Suppressor macrophage treated with lipopolysaccharide for 4 hours (primary cell): ENCODE measurements at regions not wholly inside any gene's neighbourhood (a gene's known extent, or its start where the extent isn't known, plus 50 kb on each side); places are given as distances from the start of the nearest gene placed in this dataset.
"Not testable (repeated sequence)": the region's sequence is repeated elsewhere in the genome, so short reads cannot be mapped to it uniquely, and the experiment has no call there.

Experiments used
- DNase-seq: peaks from one replicate; pipeline ENCODE4 v3.0.0-alpha.2; 2020

DNA sequence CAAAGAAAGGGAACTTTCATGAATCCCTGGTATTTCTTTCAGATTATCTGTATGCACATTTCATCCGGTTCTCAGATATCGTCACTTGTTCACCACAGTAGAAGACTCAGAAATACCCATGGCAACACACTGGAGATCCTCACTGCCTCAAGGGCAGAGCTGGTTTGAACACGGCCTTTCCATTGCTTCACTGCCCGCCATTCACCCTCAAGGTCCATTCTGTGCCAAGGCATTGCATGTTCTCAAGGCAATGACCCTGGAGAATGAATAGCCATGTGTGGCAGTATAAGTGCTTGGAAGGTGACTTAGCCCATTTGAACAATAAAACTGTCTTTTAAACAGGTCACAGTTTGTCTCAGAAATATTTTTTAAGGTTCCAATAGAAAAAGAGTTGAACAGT lies 606.5 kb downstream of the IPMK start:
- no peak for DNase-seq

DNA sequence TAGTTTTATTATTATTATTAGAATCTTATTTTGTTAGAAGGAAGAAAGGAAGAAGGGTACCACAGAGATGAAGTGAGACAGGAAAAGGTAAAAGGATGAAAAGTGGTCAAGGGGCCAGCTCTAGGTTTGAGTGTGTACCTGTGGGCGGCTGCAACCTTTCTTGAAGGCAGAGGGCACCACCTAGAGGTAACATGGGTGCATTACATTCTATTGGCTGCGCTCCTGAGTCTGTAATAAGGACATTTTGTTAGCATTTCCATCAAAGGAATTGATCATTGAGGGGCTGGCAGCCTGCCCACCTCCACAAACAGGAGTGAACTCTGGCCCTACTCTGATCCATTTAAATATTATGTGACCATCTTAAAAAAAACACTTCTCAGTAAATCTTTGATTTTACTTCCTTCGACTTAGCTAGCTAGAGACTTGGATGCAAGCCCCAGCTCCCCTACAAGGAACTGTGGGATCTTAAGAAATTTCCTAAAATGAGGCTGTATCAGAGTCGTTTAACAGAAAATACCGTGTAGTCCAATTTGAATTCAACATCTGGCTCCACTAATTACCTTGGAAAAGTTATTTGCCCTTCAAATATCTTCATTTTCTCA lies 610.4 kb downstream of the IPMK start:
- peak; percentile 66 for DNase-seq

DNA sequence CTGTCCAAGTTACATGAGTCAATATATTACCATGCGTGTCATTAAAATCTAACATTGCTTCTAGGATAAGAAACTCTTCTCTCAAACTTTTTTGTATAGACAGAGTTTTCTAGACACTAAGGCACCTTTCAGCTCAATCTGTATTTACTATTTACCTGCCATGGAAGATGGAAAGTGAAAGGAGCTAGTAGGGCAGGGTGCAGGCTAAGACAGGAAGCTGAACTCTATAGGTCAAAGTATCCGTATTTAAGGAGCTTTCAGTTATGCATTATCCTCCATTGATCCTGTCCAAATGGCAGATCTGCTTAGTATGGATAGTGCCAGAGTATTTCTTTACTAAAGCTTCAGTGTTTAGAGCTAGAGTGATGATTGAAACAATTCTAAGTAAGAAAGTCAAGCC lies 612.8 kb downstream of the IPMK start:
- no peak for DNase-seq

DNA sequence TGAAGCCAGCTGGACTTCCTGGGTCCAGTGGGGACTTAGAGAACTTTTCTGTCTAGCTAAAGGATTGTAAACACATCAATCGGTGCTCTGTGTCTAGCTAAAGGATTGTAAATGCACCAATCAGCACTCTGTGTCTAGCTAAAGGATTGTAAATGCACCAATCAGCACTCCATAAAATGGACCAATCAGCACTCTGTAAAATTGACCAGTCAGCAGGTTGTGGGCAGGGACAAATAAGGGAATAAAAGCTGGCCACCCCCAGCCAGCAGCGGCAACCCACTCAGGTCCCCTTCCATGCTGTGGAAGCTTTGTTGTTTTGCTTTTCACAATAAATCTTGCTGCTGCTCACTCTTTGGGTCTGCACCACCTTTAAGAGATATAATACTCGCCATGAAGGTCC lies 622.6 kb downstream of the IPMK start:
- not testable (repeated sequence) for DNase-seq

DNA sequence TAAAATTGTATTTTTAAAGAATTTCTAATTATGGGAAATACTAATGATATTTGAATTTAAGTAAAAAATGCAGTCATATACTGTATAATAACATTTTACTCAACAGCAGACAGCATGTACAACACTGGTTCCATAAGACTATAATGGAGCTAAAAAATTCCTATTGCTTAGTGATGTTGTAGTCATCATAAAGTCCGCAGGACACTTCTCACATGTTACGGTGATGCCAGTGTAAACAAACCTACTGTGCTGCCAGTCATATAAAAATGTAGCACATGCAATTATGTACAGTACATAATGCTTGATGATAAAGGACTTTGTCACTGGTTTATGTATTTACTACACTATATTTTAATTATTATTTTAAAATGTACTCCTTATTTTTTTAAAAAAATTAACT lies 629.3 kb downstream of the IPMK start:
- no peak for DNase-seq

DNA sequence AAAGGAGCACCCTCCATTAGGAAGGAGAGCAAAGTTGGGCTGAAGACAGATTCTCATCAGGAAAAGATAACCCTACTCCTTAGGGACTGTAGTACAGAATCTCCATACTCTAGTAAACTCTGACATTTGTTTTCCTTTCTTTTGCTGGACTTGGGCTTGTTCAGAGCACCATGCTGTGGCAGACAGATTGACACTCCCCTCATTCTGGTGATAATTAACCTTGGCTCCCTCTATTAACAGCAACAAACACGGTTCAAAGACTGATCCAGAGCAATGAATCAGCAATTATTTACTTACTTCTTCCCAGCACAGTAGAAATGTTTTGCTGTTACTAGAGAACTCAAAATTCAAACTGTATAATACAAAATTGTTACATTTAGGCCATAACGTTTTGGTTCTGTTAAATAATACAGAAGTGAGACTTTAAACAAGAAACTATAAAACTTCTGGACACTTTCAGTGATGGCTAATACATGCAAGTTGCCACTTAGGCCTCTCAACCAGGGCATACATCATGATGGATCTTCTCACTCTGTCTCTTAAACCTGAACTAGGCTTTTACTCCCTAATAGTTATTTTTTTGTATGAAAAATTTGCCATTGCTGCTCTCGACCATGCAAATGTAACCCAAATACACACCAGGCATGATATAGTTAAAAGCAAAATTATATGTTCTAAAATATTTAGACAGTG lies 639.0 kb downstream of the IPMK start:
- DNase-seq: no peak

DNA sequence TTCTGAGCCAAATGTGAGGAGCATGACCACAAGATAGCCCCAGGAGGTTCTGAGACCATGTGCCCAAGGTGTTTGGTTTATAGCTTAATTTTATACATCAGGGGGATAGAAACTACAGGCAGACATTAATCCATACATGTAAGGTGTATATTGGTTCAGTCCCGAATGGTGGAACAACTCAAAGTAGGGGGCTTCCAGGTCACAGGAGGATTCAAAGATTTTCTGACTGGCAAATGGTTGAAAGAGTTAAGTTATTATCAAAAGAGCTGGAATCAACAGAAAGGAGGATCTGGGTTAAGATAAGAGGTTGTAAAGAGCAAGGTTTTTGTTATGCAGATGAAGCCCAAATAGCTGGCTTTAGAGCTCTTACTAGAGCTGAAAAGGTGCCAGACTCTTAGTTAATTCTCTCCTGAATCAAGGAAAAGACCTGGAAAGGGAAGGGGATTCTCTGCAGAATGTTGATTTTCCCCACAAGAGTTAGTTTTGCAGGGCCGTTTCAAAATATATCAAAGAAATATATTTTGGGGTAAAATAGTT lies 640.0 kb downstream of the IPMK start:
- DNase-seq: no peak

DNA sequence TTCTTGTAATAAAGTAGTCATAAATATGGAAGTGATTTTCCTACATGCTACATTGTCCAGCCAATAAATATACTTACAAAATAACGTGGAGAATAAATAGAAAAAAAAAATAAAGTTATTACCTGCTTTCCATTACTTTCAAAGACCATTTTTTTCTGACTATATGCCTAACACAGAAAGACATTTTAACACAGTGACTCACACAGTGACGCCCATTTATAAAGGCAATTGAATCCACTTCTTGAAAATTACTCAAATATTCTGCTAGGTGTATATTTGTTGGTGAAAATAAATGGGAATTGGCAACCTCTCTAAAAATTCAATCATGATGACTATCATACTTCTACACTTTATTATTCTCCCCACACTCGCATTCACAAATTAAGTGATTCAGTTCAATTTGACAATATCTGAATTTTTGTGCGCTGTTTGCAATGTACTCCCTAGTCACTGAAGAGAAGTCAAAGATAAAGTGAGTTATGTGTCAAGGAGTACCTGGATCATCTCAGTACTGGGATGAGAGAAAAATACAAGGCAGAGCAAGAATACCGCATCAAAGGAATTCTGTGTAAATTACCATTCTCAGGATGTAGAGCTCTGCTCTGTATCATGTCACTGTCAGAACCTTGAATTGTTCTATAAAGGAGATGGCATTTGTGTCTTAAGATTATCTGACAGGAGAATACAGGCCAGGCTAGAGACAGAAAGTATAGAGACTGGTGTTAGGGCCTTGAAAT lies 642.7 kb downstream of the IPMK start:
- no peak for DNase-seq

DNA sequence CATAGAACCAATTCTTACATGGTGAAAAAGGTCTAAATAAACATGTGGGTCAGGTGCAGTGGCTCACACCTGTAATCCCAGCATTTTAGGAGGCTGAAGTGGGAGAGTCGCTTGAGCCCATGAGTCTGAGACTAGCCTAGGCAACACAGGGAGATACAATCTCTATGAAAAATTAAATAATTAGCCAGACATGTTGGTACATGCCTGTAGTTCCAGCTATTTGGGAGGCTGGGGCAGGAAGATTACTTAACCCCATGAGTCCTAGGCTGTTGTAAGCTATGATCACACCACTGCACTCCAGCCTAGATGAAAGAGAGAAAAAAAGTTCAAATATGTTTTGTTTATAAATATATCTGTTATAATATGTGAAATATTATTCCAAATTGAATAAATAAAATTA lies 643.6 kb downstream of the IPMK start:
- DNase-seq: no peak

DNA sequence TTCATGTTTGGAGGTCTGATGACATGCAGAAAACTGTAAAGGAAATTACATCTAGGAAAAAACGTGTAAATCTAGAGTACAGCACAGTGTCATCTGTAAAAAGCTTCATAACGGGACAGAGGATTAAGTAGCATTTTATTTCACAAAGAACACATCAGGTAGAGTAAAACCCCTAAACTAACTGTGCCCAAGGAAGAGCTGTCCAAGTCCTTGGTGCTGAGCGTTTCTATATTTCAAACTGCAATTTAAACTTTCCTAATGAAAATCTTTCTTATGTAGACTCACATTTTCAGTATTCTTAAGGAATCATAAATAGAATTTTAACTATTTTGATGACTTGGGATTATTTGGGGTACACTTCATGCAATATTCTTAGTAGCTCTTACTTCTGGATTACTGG lies 646.2 kb downstream of the IPMK start:
- DNase-seq: no peak

DNA sequence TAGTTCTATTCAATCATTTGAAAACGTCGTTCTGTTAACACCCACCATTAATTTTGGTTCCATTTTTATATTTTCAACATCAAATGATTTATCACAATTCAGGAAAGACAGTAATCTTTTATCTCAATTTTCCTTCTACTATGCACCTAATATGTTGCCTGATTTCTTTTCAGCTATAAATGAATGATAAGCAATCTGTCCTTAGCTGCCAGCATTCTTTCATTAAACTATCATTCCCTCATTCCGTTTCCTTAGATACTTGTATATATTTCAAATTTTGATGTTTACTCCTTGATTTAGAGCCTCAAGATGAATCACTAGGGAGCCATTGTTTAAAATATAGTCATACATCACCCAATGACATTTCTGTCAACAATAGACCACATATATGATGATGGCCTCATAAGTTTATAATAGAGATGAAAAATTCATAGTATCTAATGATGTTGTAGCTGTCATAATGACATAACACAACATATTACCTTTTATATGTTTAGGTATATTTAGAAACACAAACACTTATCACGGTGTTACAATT lies 661.7 kb downstream of the IPMK start:
- no peak for DNase-seq

DNA sequence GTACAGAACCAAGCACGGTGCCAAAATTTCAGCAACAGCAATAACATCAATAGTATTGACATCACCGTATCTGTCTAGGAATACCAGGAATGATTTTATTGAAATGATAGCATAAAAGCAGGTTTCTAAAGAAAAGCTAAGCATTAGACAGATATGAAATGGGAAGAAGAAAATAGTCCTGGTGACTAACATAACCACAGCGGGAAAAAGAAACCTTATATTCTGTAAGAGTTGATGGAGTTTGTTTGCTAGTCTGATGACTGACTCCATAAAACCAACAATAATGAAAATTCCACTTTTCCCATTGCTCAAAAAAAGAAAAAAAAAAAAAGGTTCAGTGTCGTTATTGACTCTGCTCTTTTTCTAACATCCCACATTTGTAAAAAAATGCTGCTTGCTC lies 668.3 kb downstream of the IPMK start:
- no peak for DNase-seq

DNA sequence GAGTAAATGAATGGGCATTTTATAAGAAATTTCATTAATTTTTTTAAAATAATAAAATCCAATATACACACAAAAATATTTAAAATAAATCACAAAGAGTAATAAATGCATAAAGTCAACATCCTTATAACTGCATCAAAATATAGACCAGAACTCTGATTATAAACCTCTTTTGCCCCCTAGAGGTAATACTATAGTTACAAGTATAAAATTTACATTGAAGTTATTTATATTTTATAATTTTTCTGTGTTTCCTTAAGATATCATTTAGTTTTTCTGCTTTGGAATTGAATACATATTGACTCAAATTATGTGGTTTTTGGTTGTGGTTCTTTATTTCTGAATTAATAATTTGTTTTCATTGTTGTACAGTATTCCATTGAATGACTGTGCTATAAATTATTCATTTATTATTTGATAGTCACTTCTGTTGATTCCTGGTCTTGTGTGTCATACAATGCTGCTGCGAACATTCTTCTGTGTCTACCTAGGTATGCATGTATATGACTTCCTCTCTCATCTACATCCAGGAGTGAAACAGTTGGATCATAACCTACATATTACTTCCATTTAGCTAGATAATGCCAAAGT lies 673.6 kb downstream of the IPMK start:
- DNase-seq: no peak

DNA sequence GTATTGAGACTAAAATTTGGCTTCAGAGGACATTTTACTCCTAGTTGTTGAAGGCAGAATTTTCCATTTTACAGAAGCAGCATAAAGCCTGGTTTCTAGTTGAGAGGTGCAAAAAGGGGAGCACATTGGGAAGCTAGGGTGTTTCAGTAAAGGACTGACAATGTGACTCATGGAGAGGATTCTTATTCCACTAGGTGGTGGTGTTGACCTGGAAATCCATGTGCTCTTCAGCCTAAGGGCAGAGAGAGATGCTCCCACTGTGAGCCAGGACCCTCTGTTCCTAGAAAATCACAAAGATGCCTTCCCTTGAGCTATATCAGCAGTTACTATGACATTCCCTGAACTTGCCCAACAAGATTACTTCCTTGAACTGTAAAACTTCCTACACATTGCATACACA lies 687.8 kb downstream of the IPMK start:
- DNase-seq: peak; percentile 1

DNA sequence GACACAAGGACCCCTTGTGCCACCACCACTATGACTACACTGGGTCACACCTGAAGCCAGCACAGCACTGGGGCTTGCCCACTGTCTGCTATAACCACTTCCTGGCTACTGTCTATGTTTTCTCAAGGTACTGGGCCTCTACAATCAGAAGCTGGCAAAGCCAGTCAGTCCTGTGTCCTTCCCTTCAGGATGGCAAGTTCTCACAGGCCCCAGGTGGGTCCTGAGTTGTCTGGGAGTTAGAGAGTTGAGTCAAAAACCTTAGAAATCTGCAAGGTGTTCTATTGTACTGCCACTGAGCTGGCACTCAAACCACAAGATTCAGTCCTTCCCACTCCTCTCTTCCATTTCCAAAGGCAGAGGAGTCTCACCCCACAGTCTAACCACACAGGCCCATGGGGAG lies 705.5 kb downstream of the IPMK start:
- DNase-seq: no peak

DNA sequence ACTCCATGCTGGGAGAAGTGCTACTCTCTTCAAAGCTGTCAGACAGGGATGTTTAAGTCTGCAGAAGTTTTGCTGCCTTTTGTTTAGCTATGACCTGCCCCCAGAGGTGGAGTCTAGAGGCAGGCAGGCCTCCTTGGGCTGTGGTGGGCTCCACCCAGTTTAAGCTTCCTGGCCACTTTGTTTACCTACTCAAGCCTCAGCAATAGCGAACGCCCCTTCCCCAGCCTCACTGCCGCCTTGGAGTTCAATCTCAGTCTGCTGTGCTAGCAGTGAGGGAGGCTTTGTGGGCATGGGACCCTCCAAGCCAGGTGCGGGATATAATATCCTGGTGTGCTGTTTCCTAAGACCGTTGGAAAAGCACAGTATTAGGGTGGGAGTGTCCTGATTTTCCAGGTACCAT lies 715.9 kb downstream of the IPMK start:
- not testable (repeated sequence) for DNase-seq

DNA sequence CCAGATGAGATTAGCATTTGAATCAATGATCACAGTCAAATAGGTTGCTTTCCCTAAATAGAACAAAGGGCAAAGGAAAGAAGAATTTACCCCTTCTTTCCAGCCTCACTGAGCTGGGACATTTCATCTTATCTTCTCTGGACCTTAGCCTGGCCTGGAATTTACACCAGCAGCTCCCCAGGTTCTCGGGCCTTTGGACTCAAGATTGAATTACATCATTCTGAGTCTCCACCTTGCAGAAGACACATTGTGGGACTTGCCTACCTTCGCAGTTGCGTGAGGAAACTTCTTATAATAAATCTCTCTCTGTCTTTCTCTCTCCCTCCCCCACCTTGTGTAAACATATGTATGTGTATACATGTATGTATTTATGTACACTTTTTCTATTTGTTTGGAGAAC lies 732.4 kb downstream of the IPMK start:
- no peak for DNase-seq

DNA sequence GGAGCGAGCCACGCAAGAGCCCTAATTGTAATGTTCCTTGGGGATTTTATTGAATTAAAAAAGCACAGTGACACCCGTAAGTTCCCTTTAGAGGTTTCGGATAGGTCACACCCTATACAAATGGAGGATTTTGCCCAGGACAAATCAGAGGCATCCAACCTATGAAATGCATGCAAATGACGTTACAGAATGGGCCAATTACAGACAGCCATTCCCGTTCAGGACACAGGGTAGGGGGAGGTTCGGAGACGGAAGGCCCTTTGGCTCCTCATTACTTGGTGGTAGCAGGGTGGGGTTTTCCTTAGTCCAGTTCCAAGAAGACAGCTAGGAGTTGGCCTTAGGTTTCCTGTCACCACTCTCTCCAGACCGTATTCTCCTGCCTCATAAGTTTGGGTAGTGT lies 754.1 kb downstream of the IPMK start:
- no peak for DNase-seq

DNA sequence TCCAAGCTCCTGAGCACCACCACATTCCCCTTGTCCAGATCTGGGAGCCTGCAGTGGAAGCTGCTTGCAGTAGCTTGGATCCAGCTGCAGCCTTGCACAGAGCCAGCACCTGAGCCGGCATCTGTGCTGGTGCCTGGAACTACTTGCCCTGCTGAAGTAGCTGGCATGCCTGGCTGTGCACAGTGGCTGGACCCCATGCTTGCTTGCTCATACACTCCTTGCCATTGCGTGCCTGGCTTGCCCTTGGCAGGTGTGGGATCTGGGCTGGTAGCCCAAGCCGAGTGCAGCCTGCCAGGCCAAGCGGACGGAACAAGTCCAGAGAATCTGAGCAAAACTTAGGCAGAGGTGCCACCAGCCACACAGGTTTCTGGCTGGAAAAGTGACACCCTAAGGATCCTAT lies 759.9 kb downstream of the IPMK start:
- DNase-seq: no peak

DNA sequence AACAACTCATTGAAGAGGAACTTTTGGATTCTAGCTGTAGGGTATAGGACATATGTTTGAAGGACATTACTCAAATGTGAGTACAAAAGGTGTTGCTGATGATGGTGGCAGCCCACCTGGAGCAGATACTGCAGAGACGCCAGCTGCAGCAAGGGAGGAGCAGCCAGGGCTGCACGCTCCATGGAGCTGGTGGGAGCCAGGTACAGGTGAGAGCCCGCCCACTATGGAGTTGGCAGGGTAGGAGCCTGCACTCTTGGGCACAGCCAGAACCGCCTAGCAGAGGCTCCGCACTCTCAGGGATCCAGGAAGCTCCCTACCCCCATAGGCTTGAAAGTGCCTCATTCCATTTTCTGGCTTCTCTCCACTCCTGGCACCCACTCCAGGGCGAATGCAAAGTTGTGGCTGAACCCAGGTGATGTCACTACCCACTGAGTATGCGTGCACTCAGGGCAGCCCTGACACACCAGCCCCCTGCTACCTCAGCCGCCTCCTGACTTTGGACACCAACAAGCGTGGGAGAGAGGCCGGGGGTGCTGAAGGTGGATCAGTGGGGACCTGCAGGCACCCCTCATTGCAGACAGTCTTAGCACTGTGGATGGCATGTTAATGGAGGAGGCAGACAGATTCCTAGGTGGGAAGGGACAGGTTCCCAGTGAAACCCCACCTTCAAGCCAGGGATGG lies 761.1 kb downstream of the IPMK start:
- no peak for DNase-seq

DNA sequence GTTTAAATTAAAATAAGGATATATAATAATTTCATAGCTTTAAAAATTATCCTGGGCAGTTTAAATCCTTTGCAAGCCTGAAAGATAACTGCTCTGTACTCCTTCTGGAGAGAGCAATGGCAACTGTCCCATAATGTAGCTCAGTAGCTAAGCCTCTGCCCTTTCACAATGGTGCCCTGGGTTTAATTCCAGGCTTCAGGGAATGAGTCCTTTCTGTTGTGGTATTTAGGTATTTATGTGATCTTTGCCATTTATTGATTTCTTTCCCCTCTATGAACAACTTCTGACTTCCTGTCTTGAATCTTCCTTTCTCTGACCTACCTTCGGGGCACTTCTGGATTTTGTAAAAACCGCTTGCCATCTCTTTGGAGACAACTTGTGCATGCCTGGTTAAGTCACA lies 773.2 kb downstream of the IPMK start:
- DNase-seq: no peak

DNA sequence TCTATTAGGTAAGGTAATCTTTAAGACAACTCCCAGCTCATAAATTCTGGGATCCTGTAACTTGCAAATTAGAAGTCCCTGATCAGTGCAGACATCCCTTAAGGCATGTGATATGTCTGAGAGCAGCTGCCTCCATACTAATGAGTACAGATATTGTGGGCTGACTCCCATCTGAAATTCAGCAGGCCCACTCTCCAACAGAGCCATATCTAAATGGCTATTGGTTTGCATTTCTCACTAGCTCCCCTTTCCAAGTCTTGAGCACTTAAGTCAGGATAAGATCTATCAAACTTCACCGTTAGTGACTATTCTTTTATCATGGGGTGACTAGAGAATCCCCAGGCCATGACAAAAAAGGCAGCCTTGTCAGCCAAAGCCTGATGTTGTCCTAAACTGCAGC lies 785.4 kb downstream of the IPMK start:
- no peak for DNase-seq
